ENCODE measurements at regions not wholly inside any gene's neighbourhood (a gene's known extent, or its start where the extent isn't known, plus 50 kb on each side); places are given as distances from the start of the nearest gene placed in this dataset.
A peak's percentile ranks its signal among the peaks of the same experiment; 100 is the strongest.

DNA sequence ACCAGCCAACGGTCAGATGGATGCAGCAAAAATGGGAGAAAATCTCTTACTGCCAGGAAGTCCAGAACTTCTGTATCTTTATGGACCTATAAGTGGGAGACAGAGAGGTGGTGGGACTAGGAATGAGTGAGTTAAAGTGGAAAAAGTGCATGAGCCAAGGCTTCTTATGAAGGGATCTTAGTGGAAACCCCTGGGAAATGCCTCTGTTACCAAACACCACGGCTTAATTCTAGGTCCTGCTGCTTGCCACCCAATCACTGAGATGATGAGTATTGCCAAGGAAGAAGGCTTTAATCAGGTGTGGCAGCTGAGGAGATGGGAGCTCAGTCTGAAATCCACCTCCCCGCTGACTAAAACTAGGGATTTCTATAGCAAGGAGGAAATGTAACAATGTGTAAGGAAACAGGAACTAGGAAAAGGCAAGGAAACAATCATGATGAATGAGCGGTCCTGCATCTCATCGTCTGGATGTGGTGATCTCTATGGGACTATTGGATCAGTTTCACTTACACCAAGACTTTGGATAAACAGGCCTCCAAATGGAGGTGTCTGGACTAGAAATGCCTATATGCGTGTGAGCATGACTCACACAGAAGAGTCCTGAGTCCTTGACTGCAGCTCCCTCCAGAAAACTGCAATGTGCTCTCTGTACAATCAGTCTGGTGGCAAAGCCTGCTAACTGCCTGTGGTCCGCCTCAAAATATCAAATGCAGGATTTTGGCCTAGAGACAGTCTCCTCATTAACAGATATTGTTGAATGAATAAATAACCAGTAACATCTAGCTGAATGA lies 98.2 kb upstream of the PRR16 start:
- TF ChIP-seq, protein P1, sequence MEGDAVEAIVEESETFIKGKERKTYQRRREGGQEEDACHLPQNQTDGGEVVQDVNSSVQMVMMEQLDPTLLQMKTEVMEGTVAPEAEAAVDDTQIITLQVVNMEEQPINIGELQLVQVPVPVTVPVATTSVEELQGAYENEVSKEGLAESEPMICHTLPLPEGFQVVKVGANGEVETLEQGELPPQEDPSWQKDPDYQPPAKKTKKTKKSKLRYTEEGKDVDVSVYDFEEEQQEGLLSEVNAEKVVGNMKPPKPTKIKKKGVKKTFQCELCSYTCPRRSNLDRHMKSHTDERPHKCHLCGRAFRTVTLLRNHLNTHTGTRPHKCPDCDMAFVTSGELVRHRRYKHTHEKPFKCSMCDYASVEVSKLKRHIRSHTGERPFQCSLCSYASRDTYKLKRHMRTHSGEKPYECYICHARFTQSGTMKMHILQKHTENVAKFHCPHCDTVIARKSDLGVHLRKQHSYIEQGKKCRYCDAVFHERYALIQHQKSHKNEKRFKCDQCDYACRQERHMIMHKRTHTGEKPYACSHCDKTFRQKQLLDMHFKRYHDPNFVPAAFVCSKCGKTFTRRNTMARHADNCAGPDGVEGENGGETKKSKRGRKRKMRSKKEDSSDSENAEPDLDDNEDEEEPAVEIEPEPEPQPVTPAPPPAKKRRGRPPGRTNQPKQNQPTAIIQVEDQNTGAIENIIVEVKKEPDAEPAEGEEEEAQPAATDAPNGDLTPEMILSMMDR (conservative IDR thresholded peaks at IDR 0.05; ENCODE audit: low read depth, low read length) = no peak
- TF ChIP-seq MXI1 (IDR thresholded peaks at IDR 0.05; ENCODE audit: borderline replicate concordance, low read depth, low read length) (no peak), CEBPB (IDR thresholded peaks at IDR 0.05; ENCODE audit: low read depth, low read length) (no peak), CHD1 (IDR thresholded peaks at IDR 0.05; ENCODE audit: low read depth, low read length) (no peak), SMC3 (IDR thresholded peaks at IDR 0.05; ENCODE audit: low read depth, low read length) (no peak), POLR2A (IDR thresholded peaks at IDR 0.05; ENCODE audit: low read depth, low read length) (no peak), MAZ (IDR thresholded peaks at IDR 0.05; ENCODE audit: borderline replicate concordance, low read depth, low read length) (no peak), FOS (IDR thresholded peaks at IDR 0.05; ENCODE audit: low read depth, low read length) (peak; percentile 55), ELK1 (IDR thresholded peaks at IDR 0.05; ENCODE audit: borderline replicate concordance, low read depth, low read length) (no peak)
